ENCODE measurements at regions not wholly inside any gene's neighbourhood (a gene's known extent, or its start where the extent isn't known, plus 50 kb on each side); places are given as distances from the start of the nearest gene placed in this dataset.

DNA sequence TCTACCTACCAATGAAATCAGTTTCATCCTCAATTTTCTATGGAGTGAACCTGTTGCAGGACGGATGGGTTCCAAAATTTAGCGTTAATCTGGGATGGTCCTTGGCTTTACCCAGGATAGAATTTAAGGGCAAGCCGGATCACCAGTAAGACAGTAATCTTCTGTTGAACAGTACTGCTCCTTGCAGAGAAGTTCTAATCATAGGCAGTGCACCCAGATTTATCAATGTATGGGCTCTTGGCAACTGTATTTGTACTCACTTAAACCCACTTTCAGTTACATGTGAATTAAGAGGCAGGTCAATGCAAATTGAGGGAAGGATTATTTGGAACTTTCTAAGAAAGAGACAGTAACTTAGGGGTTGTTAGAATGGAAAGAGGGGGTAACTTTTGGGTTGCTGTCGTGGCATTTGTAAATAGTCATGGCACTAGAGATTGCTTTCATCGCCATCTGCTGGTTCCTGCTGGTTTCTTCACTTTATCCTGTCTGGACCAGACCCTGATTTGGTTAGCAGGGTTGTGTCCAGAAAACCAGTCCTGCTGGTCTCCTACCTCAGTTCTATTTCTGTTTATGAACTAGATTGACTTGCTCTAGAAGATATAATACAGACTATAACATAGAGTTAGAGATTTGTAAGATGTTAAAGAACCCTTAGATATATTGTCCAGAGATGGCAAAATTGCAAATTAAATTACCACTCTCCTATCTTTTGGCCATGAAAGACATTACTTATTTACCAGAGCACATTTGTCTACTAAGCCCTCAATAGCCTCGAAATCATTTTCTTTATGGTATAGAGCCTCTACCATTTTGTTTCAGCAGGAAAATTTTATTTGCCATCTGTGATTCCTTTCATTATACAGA lies 646.3 kb downstream of the UTRN start:
- H3K79me2 ChIP-seq (ENCODE audit: low read length), result no peaks in the 10 kb centered on the region
- no peaks in the 10 kb centered on the region for H3K36me3 ChIP-seq (ENCODE audit: insufficient read depth, low read length)
- H3K9me3 ChIP-seq (ENCODE audit: low read length), result no peaks in the 10 kb centered on the region
- no peak overlapping the region for H3K4me3 ChIP-seq (ENCODE audit: low read length)
- H2AFZ ChIP-seq (ENCODE audit: low read length), result no peak overlapping the region
- H4K20me1 ChIP-seq (ENCODE audit: insufficient read depth, low read depth, low read length), result no peaks in the 10 kb centered on the region
- H3K27ac ChIP-seq (ENCODE audit: low read length), result no peak overlapping the region
- DNase-seq, result peak; percentile 62
- H3K4me1 ChIP-seq (ENCODE audit: low read length), result no peaks in the 10 kb centered on the region
- no peak overlapping the region for H3K4me2 ChIP-seq (ENCODE audit: low read depth, low read length, poor library complexity, severe bottlenecking)
- H3K27me3 ChIP-seq (ENCODE audit: low read length), result no peaks in the 10 kb centered on the region
- no peak overlapping the region for H3K9ac ChIP-seq (ENCODE audit: low read length)
- H3K9me2 ChIP-seq (replicated peaks; ENCODE audit: insufficient read depth, low read length), result no peaks in the 10 kb centered on the region

- no peaks in the 10 kb centered on the region for H3K9me2 ChIP-seq (replicated peaks; ENCODE audit: insufficient read depth, low read length)
- no peaks in the 10 kb centered on the region for H3K9me3 ChIP-seq (ENCODE audit: low read length)
- no peaks in the 10 kb centered on the region for H4K20me1 ChIP-seq (ENCODE audit: insufficient read depth, low read depth, low read length)
- H3K36me3 ChIP-seq (ENCODE audit: insufficient read depth, low read length), result no peaks in the 10 kb centered on the region
- H3K9ac ChIP-seq (ENCODE audit: low read length), result no peak overlapping the region
- no peaks in the 10 kb centered on the region for H3K4me1 ChIP-seq (ENCODE audit: low read length)
- H3K27ac ChIP-seq (ENCODE audit: low read length), result no peak overlapping the region
- no peak for DNase-seq
- no peaks in the 10 kb centered on the region for H3K27me3 ChIP-seq (ENCODE audit: low read length)
- no peaks in the 10 kb centered on the region for H3K79me2 ChIP-seq (ENCODE audit: low read length)
- no peak overlapping the region for H3K4me2 ChIP-seq (ENCODE audit: low read depth, low read length, poor library complexity, severe bottlenecking)
- no peak overlapping the region for H2AFZ ChIP-seq (ENCODE audit: low read length)
- H3K4me3 ChIP-seq (ENCODE audit: low read length), result no peak overlapping the region
Observed at GRCh38 chr6:144932621-144933020, 647.5 kb downstream of the UTRN start.

DNA sequence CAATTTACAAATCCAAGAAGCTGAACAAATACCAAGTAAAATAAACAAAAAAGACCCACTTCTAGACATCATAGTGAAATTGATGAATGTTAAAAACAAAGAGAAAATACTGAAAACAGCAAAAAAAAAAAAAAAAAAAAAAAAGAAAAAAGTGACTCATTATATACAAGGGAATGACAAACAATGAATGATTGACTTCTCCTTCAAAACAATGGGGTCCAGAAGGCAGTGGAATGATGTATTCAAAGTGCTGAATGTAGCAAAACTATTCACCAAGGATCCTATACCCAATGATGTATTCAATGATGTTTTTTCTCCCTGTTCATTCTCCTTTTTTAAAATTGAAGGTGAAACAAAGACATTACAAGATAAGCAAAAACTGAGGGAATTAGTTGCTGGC lies 650.0 kb downstream of the UTRN start:
- no peaks in the 10 kb centered on the region for H3K4me1 ChIP-seq (ENCODE audit: low read length)
- no peak overlapping the region for H3K4me2 ChIP-seq (ENCODE audit: low read depth, low read length, poor library complexity, severe bottlenecking)
- H3K27me3 ChIP-seq (ENCODE audit: low read length), result no peaks in the 10 kb centered on the region
- DNase-seq, result no peak
- no peak overlapping the region for H3K27ac ChIP-seq (ENCODE audit: low read length)
- H3K9me3 ChIP-seq (ENCODE audit: low read length), result no peaks in the 10 kb centered on the region
- no peak overlapping the region for H3K9ac ChIP-seq (ENCODE audit: low read length)
- H3K79me2 ChIP-seq (ENCODE audit: low read length), result no peaks in the 10 kb centered on the region
- no peaks in the 10 kb centered on the region for H4K20me1 ChIP-seq (ENCODE audit: insufficient read depth, low read depth, low read length)
- H3K36me3 ChIP-seq (ENCODE audit: insufficient read depth, low read length), result no peaks in the 10 kb centered on the region
- no peaks in the 10 kb centered on the region for H3K9me2 ChIP-seq (replicated peaks; ENCODE audit: insufficient read depth, low read length)
- no peak overlapping the region for H3K4me3 ChIP-seq (ENCODE audit: low read length)
- H2AFZ ChIP-seq (ENCODE audit: low read length), result no peak overlapping the region

DNA sequence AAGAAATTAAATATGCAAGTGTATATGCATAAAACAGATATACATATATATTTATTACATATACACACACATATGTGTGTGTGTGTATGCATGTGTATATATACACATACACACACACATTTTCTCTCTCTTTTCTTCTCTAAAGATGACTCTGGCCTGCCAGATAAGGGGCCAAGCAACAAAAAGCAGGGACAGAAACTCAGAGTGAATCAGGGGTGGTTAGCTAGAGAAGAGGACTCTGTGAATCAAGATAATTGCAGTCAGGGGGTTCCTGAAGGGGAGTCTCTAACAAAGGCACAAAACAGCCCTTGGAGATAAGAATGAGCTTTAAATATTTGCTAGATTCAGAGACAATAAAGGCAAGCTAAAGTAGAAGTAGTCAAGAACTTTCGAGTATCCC lies 650.5 kb downstream of the UTRN start:
- no peaks in the 10 kb centered on the region for H3K9me2 ChIP-seq (replicated peaks; ENCODE audit: insufficient read depth, low read length)
- H4K20me1 ChIP-seq (ENCODE audit: insufficient read depth, low read depth, low read length), result no peaks in the 10 kb centered on the region
- H3K9ac ChIP-seq (ENCODE audit: low read length), result no peak overlapping the region
- peak; percentile 34 for DNase-seq
- no peak overlapping the region for H3K4me3 ChIP-seq (ENCODE audit: low read length)
- H3K36me3 ChIP-seq (ENCODE audit: insufficient read depth, low read length), result no peaks in the 10 kb centered on the region
- H3K79me2 ChIP-seq (ENCODE audit: low read length), result no peaks in the 10 kb centered on the region
- no peaks in the 10 kb centered on the region for H3K27me3 ChIP-seq (ENCODE audit: low read length)
- no peak overlapping the region for H2AFZ ChIP-seq (ENCODE audit: low read length)
- H3K27ac ChIP-seq (ENCODE audit: low read length), result no peak overlapping the region
- H3K9me3 ChIP-seq (ENCODE audit: low read length), result no peaks in the 10 kb centered on the region
- no peak overlapping the region for H3K4me2 ChIP-seq (ENCODE audit: low read depth, low read length, poor library complexity, severe bottlenecking)
- H3K4me1 ChIP-seq (ENCODE audit: low read length), result no peaks in the 10 kb centered on the region

DNA sequence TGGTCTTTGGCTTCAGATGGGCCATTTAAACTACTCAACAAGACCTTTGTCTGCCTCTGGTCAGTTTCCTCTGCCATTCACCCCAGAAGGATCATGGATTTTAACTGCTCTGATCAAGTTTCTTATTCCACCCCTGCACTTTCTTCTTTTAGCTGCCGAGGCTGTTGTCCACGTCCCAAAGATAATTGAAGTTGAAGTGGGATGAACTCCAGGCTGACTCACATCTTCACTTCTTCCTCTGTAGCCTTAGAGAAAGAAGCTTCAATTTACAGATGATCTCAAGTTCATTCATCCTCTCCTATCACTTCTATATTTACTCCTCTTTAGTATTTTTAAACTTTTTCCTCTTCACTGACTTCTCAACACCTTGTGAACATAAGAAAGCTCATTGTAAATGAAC lies 651.6 kb downstream of the UTRN start:
- no peaks in the 10 kb centered on the region for H3K9me2 ChIP-seq (replicated peaks; ENCODE audit: insufficient read depth, low read length)
- H3K4me1 ChIP-seq (ENCODE audit: low read length), result no peaks in the 10 kb centered on the region
- no peak overlapping the region for H3K4me3 ChIP-seq (ENCODE audit: low read length)
- H3K9ac ChIP-seq (ENCODE audit: low read length), result no peak overlapping the region
- no peaks in the 10 kb centered on the region for H4K20me1 ChIP-seq (ENCODE audit: insufficient read depth, low read depth, low read length)
- peak; percentile 27 for DNase-seq
- H3K9me3 ChIP-seq (ENCODE audit: low read length), result no peaks in the 10 kb centered on the region
- no peaks in the 10 kb centered on the region for H3K79me2 ChIP-seq (ENCODE audit: low read length)
- no peak overlapping the region for H2AFZ ChIP-seq (ENCODE audit: low read length)
- H3K36me3 ChIP-seq (ENCODE audit: insufficient read depth, low read length), result no peaks in the 10 kb centered on the region
- H3K27ac ChIP-seq (ENCODE audit: low read length), result no peak overlapping the region
- no peaks in the 10 kb centered on the region for H3K27me3 ChIP-seq (ENCODE audit: low read length)
- H3K4me2 ChIP-seq (ENCODE audit: low read depth, low read length, poor library complexity, severe bottlenecking), result no peak overlapping the region

DNA sequence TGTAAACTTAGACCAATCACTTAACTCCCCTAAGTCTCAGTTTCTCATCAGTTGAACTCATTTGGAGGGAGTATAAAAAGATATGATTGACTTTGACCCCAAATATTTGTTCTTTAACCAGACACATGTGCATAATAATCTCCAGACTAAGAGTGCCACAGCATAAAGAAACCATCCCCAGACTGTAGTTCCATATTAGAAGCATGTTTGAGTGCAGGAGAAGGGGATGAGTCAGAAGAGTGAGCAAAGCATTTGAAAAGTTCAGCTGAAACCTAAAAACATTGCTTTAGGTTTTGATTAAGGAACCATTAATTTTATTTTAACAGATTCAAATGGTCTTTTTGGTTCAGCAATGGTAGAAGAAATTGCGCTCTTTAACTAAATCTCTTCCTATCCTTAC lies 654.8 kb downstream of the UTRN start:
- Histone ChIP-seq H3K4me3 (ENCODE audit: low read length) (no peak overlapping the region), H4K20me1 (ENCODE audit: insufficient read depth, low read depth, low read length) (no peaks in the 10 kb centered on the region), H3K9me3 (ENCODE audit: low read length) (no peaks in the 10 kb centered on the region), H3K27me3 (ENCODE audit: low read length) (no peaks in the 10 kb centered on the region), H3K27ac (ENCODE audit: low read length) (no peak overlapping the region), H3K36me3 (ENCODE audit: insufficient read depth, low read length) (no peaks in the 10 kb centered on the region), H3K79me2 (ENCODE audit: low read length) (no peaks in the 10 kb centered on the region), H2AFZ (ENCODE audit: low read length) (no peak overlapping the region), H3K9ac (ENCODE audit: low read length) (no peak overlapping the region), H3K9me2 (replicated peaks; ENCODE audit: insufficient read depth, low read length) (no peaks in the 10 kb centered on the region), H3K4me1 (ENCODE audit: low read length) (no peaks in the 10 kb centered on the region), H3K4me2 (ENCODE audit: low read depth, low read length, poor library complexity, severe bottlenecking) (no peak overlapping the region)
- no peak for DNase-seq

- no peak overlapping the region for H3K9ac ChIP-seq (ENCODE audit: low read length)
- H3K36me3 ChIP-seq (ENCODE audit: insufficient read depth, low read length), result no peaks in the 10 kb centered on the region
- no peak overlapping the region for H3K4me3 ChIP-seq (ENCODE audit: low read length)
- H3K4me1 ChIP-seq (ENCODE audit: low read length), result no peaks in the 10 kb centered on the region
- H3K9me2 ChIP-seq (replicated peaks; ENCODE audit: insufficient read depth, low read length), result no peaks in the 10 kb centered on the region
- H4K20me1 ChIP-seq (ENCODE audit: insufficient read depth, low read depth, low read length), result no peaks in the 10 kb centered on the region
- no peak overlapping the region for H3K4me2 ChIP-seq (ENCODE audit: low read depth, low read length, poor library complexity, severe bottlenecking)
- H3K79me2 ChIP-seq (ENCODE audit: low read length), result no peaks in the 10 kb centered on the region
- no peak overlapping the region for H2AFZ ChIP-seq (ENCODE audit: low read length)
- H3K27ac ChIP-seq (ENCODE audit: low read length), result no peak overlapping the region
- no peak for DNase-seq
- H3K9me3 ChIP-seq (ENCODE audit: low read length), result no peaks in the 10 kb centered on the region
- no peaks in the 10 kb centered on the region for H3K27me3 ChIP-seq (ENCODE audit: low read length)
Observed at GRCh38 chr6:144944106-144944505, 659.0 kb downstream of the UTRN start.

DNA sequence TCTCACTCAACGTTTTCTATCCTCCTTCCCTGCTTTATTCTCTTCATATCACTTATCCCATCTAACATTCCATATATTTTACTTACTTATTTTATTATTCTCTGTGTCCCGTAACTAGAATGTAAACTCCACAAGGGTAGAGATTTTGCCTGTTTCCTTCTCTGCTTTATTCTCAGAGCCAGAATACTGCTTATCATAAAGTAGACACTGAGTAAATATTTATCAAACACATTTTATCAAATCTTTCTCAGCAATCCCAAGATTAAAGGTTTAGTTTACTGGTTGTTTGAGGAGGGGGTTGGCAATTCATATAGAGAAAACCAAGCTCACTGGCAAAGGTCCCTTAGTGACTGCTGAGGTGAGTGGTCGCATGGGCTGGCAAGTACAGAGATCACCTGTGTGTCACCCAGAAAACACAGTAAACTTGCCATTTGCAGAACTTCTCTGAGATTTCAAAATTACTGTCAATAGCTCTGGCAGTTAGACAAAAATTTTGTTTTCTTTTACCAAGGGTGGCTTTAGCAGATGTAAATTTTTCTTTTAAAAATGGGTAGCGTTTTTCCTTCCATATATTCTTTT lies 662.4 kb downstream of the UTRN start:
- no peaks in the 10 kb centered on the region for H3K36me3 ChIP-seq (ENCODE audit: insufficient read depth, low read length)
- no peaks in the 10 kb centered on the region for H3K27me3 ChIP-seq (ENCODE audit: low read length)
- H3K79me2 ChIP-seq (ENCODE audit: low read length), result no peaks in the 10 kb centered on the region
- no peak overlapping the region for H3K27ac ChIP-seq (ENCODE audit: low read length)
- H3K9me3 ChIP-seq (ENCODE audit: low read length), result no peaks in the 10 kb centered on the region
- H3K4me2 ChIP-seq (ENCODE audit: low read depth, low read length, poor library complexity, severe bottlenecking), result no peak overlapping the region
- H2AFZ ChIP-seq (ENCODE audit: low read length), result no peak overlapping the region
- H3K9ac ChIP-seq (ENCODE audit: low read length), result no peak overlapping the region
- no peak overlapping the region for H3K4me3 ChIP-seq (ENCODE audit: low read length)
- no peaks in the 10 kb centered on the region for H3K4me1 ChIP-seq (ENCODE audit: low read length)
- H4K20me1 ChIP-seq (ENCODE audit: insufficient read depth, low read depth, low read length), result no peaks in the 10 kb centered on the region
- DNase-seq, result no peak
- H3K9me2 ChIP-seq (replicated peaks; ENCODE audit: insufficient read depth, low read length), result no peaks in the 10 kb centered on the region
